ENCODE measurements at regions not wholly inside any gene's neighbourhood (a gene's known extent, or its start where the extent isn't known, plus 50 kb on each side); places are given as distances from the start of the nearest gene placed in this dataset.

GRCh38 chr9:73030370-73031030 lies 77.6 kb upstream of the ALDH1A1 start:
- no peak for TF ChIP-seq CTCF (IDR thresholded peaks at IDR 0.05)
- TF ChIP-seq EP300 (IDR thresholded peaks at IDR 0.05), result no peak
- no peak for TF ChIP-seq POLR2A (IDR thresholded peaks at IDR 0.05)
